ENCODE measurements at regions not wholly inside any gene's neighbourhood (a gene's known extent, or its start where the extent isn't known, plus 50 kb on each side); places are given as distances from the start of the nearest gene placed in this dataset.
"Not testable (repeated sequence)": the region's sequence is repeated elsewhere in the genome, so short reads cannot be mapped to it uniquely, and the experiment has no call there.

- H3K79me2 ChIP-seq (ENCODE audit: control insufficient read depth, insufficient read depth, low read length, unreplicated experiment), result no peaks in the 10 kb centered on the region
- H2AFZ ChIP-seq (ENCODE audit: low read length, unreplicated experiment), result no peak overlapping the region
- H3K27ac ChIP-seq (ENCODE audit: low read depth, low read length), result no peak overlapping the region
- no peak overlapping the region for H3K4me3 ChIP-seq (ENCODE audit: low read depth, low read length)
- no peaks in the 10 kb centered on the region for H3K4me1 ChIP-seq (ENCODE audit: control insufficient read depth, insufficient read depth, low read length, unreplicated experiment)
- no peaks in the 10 kb centered on the region for H3K27me3 ChIP-seq (ENCODE audit: insufficient read depth, low read length)
- H3K36me3 ChIP-seq (ENCODE audit: insufficient read depth, low read length), result no peaks in the 10 kb centered on the region
Observed at GRCh38 chr17:33944412-33944811, 310.7 kb upstream of the CCL2 start.

- Histone ChIP-seq H3K4me1 (ENCODE audit: control insufficient read depth, insufficient read depth, low read length, unreplicated experiment) (no peaks in the 10 kb centered on the region), H3K4me3 (ENCODE audit: low read depth, low read length) (no peak overlapping the region), H3K79me2 (ENCODE audit: control insufficient read depth, insufficient read depth, low read length, unreplicated experiment) (no peaks in the 10 kb centered on the region), H2AFZ (ENCODE audit: low read length, unreplicated experiment) (no peak overlapping the region), H3K27ac (ENCODE audit: low read depth, low read length) (no peak overlapping the region), H3K27me3 (ENCODE audit: insufficient read depth, low read length) (no peaks in the 10 kb centered on the region), H3K36me3 (ENCODE audit: insufficient read depth, low read length) (no peaks in the 10 kb centered on the region)
Observed at GRCh38 chr17:33944826-33945225, 310.3 kb upstream of the CCL2 start.

- Histone ChIP-seq H3K36me3 (ENCODE audit: insufficient read depth, low read length) (no peaks in the 10 kb centered on the region), H3K4me3 (ENCODE audit: low read depth, low read length) (no peak overlapping the region), H3K4me1 (ENCODE audit: control insufficient read depth, insufficient read depth, low read length, unreplicated experiment) (no peaks in the 10 kb centered on the region), H3K27ac (ENCODE audit: low read depth, low read length) (no peak overlapping the region), H3K27me3 (ENCODE audit: insufficient read depth, low read length) (no peaks in the 10 kb centered on the region), H3K79me2 (ENCODE audit: control insufficient read depth, insufficient read depth, low read length, unreplicated experiment) (no peaks in the 10 kb centered on the region), H2AFZ (ENCODE audit: low read length, unreplicated experiment) (no peak overlapping the region)
Observed at GRCh38 chr17:33945646-33946546, 309.2 kb upstream of the CCL2 start.

- no peaks in the 10 kb centered on the region for H3K79me2 ChIP-seq (ENCODE audit: control insufficient read depth, insufficient read depth, low read length, unreplicated experiment)
- no peak overlapping the region for H3K27ac ChIP-seq (ENCODE audit: low read depth, low read length)
- H2AFZ ChIP-seq (ENCODE audit: low read length, unreplicated experiment), result no peak overlapping the region
- no peaks in the 10 kb centered on the region for H3K4me1 ChIP-seq (ENCODE audit: control insufficient read depth, insufficient read depth, low read length, unreplicated experiment)
- H3K27me3 ChIP-seq (ENCODE audit: insufficient read depth, low read length), result no peaks in the 10 kb centered on the region
- H3K4me3 ChIP-seq (ENCODE audit: low read depth, low read length), result no peak overlapping the region
- H3K36me3 ChIP-seq (ENCODE audit: insufficient read depth, low read length), result no peaks in the 10 kb centered on the region
Observed at GRCh38 chr17:33947762-33948161, 307.3 kb upstream of the CCL2 start.

GRCh38 chr17:33948309-33948708 lies 306.8 kb upstream of the CCL2 start:
- Histone ChIP-seq H3K79me2 (ENCODE audit: control insufficient read depth, insufficient read depth, low read length, unreplicated experiment) (no peaks in the 10 kb centered on the region), H3K4me3 (ENCODE audit: low read depth, low read length) (no peak overlapping the region), H3K36me3 (ENCODE audit: insufficient read depth, low read length) (no peaks in the 10 kb centered on the region), H2AFZ (ENCODE audit: low read length, unreplicated experiment) (no peak overlapping the region), H3K27ac (ENCODE audit: low read depth, low read length) (no peak overlapping the region), H3K4me1 (ENCODE audit: control insufficient read depth, insufficient read depth, low read length, unreplicated experiment) (no peaks in the 10 kb centered on the region), H3K27me3 (ENCODE audit: insufficient read depth, low read length) (no peaks in the 10 kb centered on the region)

- Histone ChIP-seq H2AFZ (ENCODE audit: low read length, unreplicated experiment) (no peak overlapping the region), H3K36me3 (ENCODE audit: insufficient read depth, low read length) (no peaks in the 10 kb centered on the region), H3K27me3 (ENCODE audit: insufficient read depth, low read length) (no peaks in the 10 kb centered on the region), H3K4me3 (ENCODE audit: low read depth, low read length) (no peak overlapping the region), H3K79me2 (ENCODE audit: control insufficient read depth, insufficient read depth, low read length, unreplicated experiment) (no peaks in the 10 kb centered on the region), H3K4me1 (ENCODE audit: control insufficient read depth, insufficient read depth, low read length, unreplicated experiment) (no peaks in the 10 kb centered on the region), H3K27ac (ENCODE audit: low read depth, low read length) (no peak overlapping the region)
Observed at GRCh38 chr17:33949100-33949499, 306.0 kb upstream of the CCL2 start.

GRCh38 chr17:33950061-33950460 lies 305.0 kb upstream of the CCL2 start:
- no peaks in the 10 kb centered on the region for H3K27me3 ChIP-seq (ENCODE audit: insufficient read depth, low read length)
- H3K27ac ChIP-seq (ENCODE audit: low read depth, low read length), result no peak overlapping the region
- no peaks in the 10 kb centered on the region for H3K4me1 ChIP-seq (ENCODE audit: control insufficient read depth, insufficient read depth, low read length, unreplicated experiment)
- no peak overlapping the region for H2AFZ ChIP-seq (ENCODE audit: low read length, unreplicated experiment)
- H3K36me3 ChIP-seq (ENCODE audit: insufficient read depth, low read length), result no peaks in the 10 kb centered on the region
- no peaks in the 10 kb centered on the region for H3K79me2 ChIP-seq (ENCODE audit: control insufficient read depth, insufficient read depth, low read length, unreplicated experiment)
- no peak overlapping the region for H3K4me3 ChIP-seq (ENCODE audit: low read depth, low read length)

GRCh38 chr17:33952425-33952824 lies 302.7 kb upstream of the CCL2 start:
- Histone ChIP-seq H3K4me3 (ENCODE audit: low read depth, low read length) (no peak overlapping the region), H3K79me2 (ENCODE audit: control insufficient read depth, insufficient read depth, low read length, unreplicated experiment) (no peaks in the 10 kb centered on the region), H3K4me1 (ENCODE audit: control insufficient read depth, insufficient read depth, low read length, unreplicated experiment) (no peaks in the 10 kb centered on the region), H3K36me3 (ENCODE audit: insufficient read depth, low read length) (no peaks in the 10 kb centered on the region), H2AFZ (ENCODE audit: low read length, unreplicated experiment) (no peak overlapping the region), H3K27ac (ENCODE audit: low read depth, low read length) (no peak overlapping the region), H3K27me3 (ENCODE audit: insufficient read depth, low read length) (no peaks in the 10 kb centered on the region)

- no peak overlapping the region for H2AFZ ChIP-seq (ENCODE audit: low read length, unreplicated experiment)
- H3K79me2 ChIP-seq (ENCODE audit: control insufficient read depth, insufficient read depth, low read length, unreplicated experiment), result no peaks in the 10 kb centered on the region
- H3K27me3 ChIP-seq (ENCODE audit: insufficient read depth, low read length), result no peaks in the 10 kb centered on the region
- H3K27ac ChIP-seq (ENCODE audit: low read depth, low read length), result no peak overlapping the region
- no peak overlapping the region for H3K4me3 ChIP-seq (ENCODE audit: low read depth, low read length)
- H3K36me3 ChIP-seq (ENCODE audit: insufficient read depth, low read length), result no peaks in the 10 kb centered on the region
- H3K4me1 ChIP-seq (ENCODE audit: control insufficient read depth, insufficient read depth, low read length, unreplicated experiment), result no peaks in the 10 kb centered on the region
Observed at GRCh38 chr17:33954597-33954996, 300.5 kb upstream of the CCL2 start.

- no peak overlapping the region for H3K27ac ChIP-seq (ENCODE audit: low read depth, low read length)
- no peak overlapping the region for H3K4me3 ChIP-seq (ENCODE audit: low read depth, low read length)
- no peaks in the 10 kb centered on the region for H3K4me1 ChIP-seq (ENCODE audit: control insufficient read depth, insufficient read depth, low read length, unreplicated experiment)
- no peaks in the 10 kb centered on the region for H3K36me3 ChIP-seq (ENCODE audit: insufficient read depth, low read length)
- no peaks in the 10 kb centered on the region for H3K27me3 ChIP-seq (ENCODE audit: insufficient read depth, low read length)
- no peaks in the 10 kb centered on the region for H3K79me2 ChIP-seq (ENCODE audit: control insufficient read depth, insufficient read depth, low read length, unreplicated experiment)
- H2AFZ ChIP-seq (ENCODE audit: low read length, unreplicated experiment), result no peak overlapping the region
Observed at GRCh38 chr17:33955461-33955860, 299.6 kb upstream of the CCL2 start.

GRCh38 chr17:33959098-33959497 lies 296.0 kb upstream of the CCL2 start:
- not testable (repeated sequence) for H3K4me1 ChIP-seq (ENCODE audit: control insufficient read depth, insufficient read depth, low read length, unreplicated experiment); H3K79me2 ChIP-seq (ENCODE audit: control insufficient read depth, insufficient read depth, low read length, unreplicated experiment); H3K27me3 ChIP-seq (ENCODE audit: insufficient read depth, low read length); H3K4me3 ChIP-seq (ENCODE audit: low read depth, low read length); H3K27ac ChIP-seq (ENCODE audit: low read depth, low read length); H3K36me3 ChIP-seq (ENCODE audit: insufficient read depth, low read length); H2AFZ ChIP-seq (ENCODE audit: low read length, unreplicated experiment)
